ENCODE measurements at regions not wholly inside any gene's neighbourhood (a gene's known extent, or its start where the extent isn't known, plus 50 kb on each side); places are given as distances from the start of the nearest gene placed in this dataset.

DNA sequence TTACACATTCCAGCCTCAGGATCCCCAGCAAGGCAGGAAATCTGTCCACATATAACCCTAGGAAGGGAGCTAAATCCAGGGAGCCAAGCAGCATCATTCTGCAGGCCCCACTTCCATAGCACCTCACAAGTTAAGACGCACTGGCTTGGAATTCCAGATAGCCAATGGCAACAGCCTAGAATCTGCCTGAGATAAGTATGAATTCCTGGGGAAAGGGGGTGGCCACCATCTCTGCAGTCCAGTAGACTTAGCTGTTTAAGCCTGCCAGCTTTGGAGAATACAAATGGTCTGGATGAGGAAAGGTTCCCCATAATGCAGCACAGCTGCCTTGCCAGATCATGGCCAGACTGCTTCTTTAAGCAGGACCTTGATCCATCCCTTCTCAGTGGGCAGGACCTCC is 179.4 kb upstream of the PRSS1 start:
- Histone ChIP-seq H3K4me2 (ENCODE audit: low read length) (no peak overlapping the region), H3K9me3 (ENCODE audit: control insufficient read depth in 1 of 2, insufficient read depth in 1 of 2, low read depth in 1 of 2, low read length in 2 of 2) (no peaks in the 10 kb centered on the region), H3K27me3 (ENCODE audit: insufficient read depth, low read length) (no peaks in the 10 kb centered on the region), H3K79me2 (ENCODE audit: insufficient read depth, low read length) (no peaks in the 10 kb centered on the region), H3K9me2 (ENCODE audit: insufficient read depth) (no peaks in the 10 kb centered on the region), H3K4me1 (ENCODE audit: control insufficient read depth in 1 of 2, insufficient read depth in 2 of 2, low read length in 2 of 2) (peaks cover 5 to 17% of the 10 kb centered on the region in 2 experiments), H4K20me1 (ENCODE audit: insufficient read depth) (no peaks in the 10 kb centered on the region), H2AFZ (ENCODE audit: low read depth, low read length, poor library complexity, severe bottlenecking) (no peak overlapping the region), H3K36me3 (ENCODE audit: control insufficient read depth in 1 of 2, insufficient read depth in 2 of 2, low read length in 2 of 2) (no peaks in the 10 kb centered on the region), H3K4me3 (replicated peaks in 1 of 2; ENCODE audit: low read depth in 1 of 2, low read length in 2 of 2) (no peak overlapping the region), H3K9ac (ENCODE audit: low read length) (no peak overlapping the region), H3K27ac (ENCODE audit: low read depth, low read length) (no peak overlapping the region)
- ChIA-PET POLR2A (no interaction called here), RAD21 (ENCODE audit: low non-redundant PET in 1 of 2, low total read pairs in 2 of 2, uncharacterized antibody in 2 of 2, unreplicated experiment in 2 of 2) (no interaction called here), CTCF (interaction anchor here (1.2 to 3.1 kb wide), 3 partner anchors 12 to 18 kb away, joined by 3 to 13 read pairs (median 11); no protein-coding TSS in a partner anchor)
- no peak for DNase-seq (ENCODE audit: low read depth, low spot score)
- no peak for TF ChIP-seq SP1 (IDR thresholded peaks at IDR 0.05; ENCODE audit: low read depth)
- TF ChIP-seq RAD21 (IDR thresholded peaks at IDR 0.05; ENCODE audit: low read depth), result no peak
- no peak for TF ChIP-seq TCF7L2 (IDR thresholded peaks at IDR 0.05; ENCODE audit: borderline replicate concordance, extremely low read depth, insufficient read depth, insufficient read length)
- TF ChIP-seq, protein P1, sequence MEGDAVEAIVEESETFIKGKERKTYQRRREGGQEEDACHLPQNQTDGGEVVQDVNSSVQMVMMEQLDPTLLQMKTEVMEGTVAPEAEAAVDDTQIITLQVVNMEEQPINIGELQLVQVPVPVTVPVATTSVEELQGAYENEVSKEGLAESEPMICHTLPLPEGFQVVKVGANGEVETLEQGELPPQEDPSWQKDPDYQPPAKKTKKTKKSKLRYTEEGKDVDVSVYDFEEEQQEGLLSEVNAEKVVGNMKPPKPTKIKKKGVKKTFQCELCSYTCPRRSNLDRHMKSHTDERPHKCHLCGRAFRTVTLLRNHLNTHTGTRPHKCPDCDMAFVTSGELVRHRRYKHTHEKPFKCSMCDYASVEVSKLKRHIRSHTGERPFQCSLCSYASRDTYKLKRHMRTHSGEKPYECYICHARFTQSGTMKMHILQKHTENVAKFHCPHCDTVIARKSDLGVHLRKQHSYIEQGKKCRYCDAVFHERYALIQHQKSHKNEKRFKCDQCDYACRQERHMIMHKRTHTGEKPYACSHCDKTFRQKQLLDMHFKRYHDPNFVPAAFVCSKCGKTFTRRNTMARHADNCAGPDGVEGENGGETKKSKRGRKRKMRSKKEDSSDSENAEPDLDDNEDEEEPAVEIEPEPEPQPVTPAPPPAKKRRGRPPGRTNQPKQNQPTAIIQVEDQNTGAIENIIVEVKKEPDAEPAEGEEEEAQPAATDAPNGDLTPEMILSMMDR (IDR thresholded peaks at IDR 0.05 in 2 of 3, conservative IDR thresholded peaks at IDR 0.05 in 1 of 3; ENCODE audit: borderline replicate concordance in 1 of 3, insufficient read depth in 1 of 3, low read depth in 2 of 3, low read length in 2 of 3), result no peak
- TF ChIP-seq YY1 (IDR thresholded peaks at IDR 0.05; ENCODE audit: extremely low read depth, insufficient replicate concordance, low read depth, low read length), result no peak
- TF ChIP-seq JUND (IDR thresholded peaks at IDR 0.05), result no peak
- no peak for TF ChIP-seq SRF (IDR thresholded peaks at IDR 0.05; ENCODE audit: low read depth)
- TF ChIP-seq POLR2AphosphoS5 (IDR thresholded peaks at IDR 0.05; ENCODE audit: low read depth, low read length), result no peak
- TF ChIP-seq SIN3A (IDR thresholded peaks at IDR 0.05; ENCODE audit: low read depth), result no peak
- TF ChIP-seq, protein P2, sequence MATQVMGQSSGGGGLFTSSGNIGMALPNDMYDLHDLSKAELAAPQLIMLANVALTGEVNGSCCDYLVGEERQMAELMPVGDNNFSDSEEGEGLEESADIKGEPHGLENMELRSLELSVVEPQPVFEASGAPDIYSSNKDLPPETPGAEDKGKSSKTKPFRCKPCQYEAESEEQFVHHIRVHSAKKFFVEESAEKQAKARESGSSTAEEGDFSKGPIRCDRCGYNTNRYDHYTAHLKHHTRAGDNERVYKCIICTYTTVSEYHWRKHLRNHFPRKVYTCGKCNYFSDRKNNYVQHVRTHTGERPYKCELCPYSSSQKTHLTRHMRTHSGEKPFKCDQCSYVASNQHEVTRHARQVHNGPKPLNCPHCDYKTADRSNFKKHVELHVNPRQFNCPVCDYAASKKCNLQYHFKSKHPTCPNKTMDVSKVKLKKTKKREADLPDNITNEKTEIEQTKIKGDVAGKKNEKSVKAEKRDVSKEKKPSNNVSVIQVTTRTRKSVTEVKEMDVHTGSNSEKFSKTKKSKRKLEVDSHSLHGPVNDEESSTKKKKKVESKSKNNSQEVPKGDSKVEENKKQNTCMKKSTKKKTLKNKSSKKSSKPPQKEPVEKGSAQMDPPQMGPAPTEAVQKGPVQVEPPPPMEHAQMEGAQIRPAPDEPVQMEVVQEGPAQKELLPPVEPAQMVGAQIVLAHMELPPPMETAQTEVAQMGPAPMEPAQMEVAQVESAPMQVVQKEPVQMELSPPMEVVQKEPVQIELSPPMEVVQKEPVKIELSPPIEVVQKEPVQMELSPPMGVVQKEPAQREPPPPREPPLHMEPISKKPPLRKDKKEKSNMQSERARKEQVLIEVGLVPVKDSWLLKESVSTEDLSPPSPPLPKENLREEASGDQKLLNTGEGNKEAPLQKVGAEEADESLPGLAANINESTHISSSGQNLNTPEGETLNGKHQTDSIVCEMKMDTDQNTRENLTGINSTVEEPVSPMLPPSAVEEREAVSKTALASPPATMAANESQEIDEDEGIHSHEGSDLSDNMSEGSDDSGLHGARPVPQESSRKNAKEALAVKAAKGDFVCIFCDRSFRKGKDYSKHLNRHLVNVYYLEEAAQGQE (IDR thresholded peaks at IDR 0.05; ENCODE audit: low read depth), result no peak
- ATAC-seq, result no peak
- no TSS peak for BruUV-seq (replicated peaks)
- intact Hi-C loops (cut with micrococcal nuclease), result no loop called here

Measured in HCT116 (cell line).